Urothelium cell line (cell line): ENCODE measurements at regions not wholly inside any gene's neighbourhood (a gene's known extent, or its start where the extent isn't known, plus 50 kb on each side); places are given as distances from the start of the nearest gene placed in this dataset.

ENCODE experiments used
- DNase-seq: peaks from one replicate; pipeline ENCODE4 v3.0.0; 2011; ENCODE audit warnings: low spot score, mixed read lengths
- FAIRE-seq: peaks from 2 replicates; lab custom pipeline; 2011; peaks lifted over from hg19 to GRCh38; lab: Jason Lieb, UNC

- FAIRE-seq (no peak), DNase-seq (no peak)
These were observed 189.3 kb upstream of the VGLL2 start for GRCh38 chr6:117076076-117076475.

GRCh38 chr6:117077300-117077699 is 188.1 kb upstream of the VGLL2 start:
- no peak for DNase-seq
- no peak for FAIRE-seq

- FAIRE-seq (no peak), DNase-seq (no peak)
These were observed 186.7 kb upstream of the VGLL2 start for GRCh38 chr6:117078624-117079023.

GRCh38 chr6:117079951-117080350 is 185.4 kb upstream of the VGLL2 start:
- DNase-seq (no peak), FAIRE-seq (no peak)

GRCh38 chr6:117089604-117090003 is 175.8 kb upstream of the VGLL2 start:
- DNase-seq: no peak

GRCh38 chr6:117110146-117110545 is 155.2 kb upstream of the VGLL2 start:
- no peak for FAIRE-seq

More at GRCh38 chr6:117089604-117090003, 175.8 kb upstream of the VGLL2 start:
- no peak for FAIRE-seq

GRCh38 chr6:117110737-117111136 is 154.6 kb upstream of the VGLL2 start:
- FAIRE-seq: no peak
- DNase-seq: no peak

More at GRCh38 chr6:117110146-117110545, 155.2 kb upstream of the VGLL2 start:
- no peak for DNase-seq

GRCh38 chr6:117117652-117118051 is 147.7 kb upstream of the VGLL2 start:
- no peak for DNase-seq
- FAIRE-seq: no peak

GRCh38 chr6:117118490-117118889 is 146.9 kb upstream of the VGLL2 start:
- no peak for DNase-seq
- no peak for FAIRE-seq

- FAIRE-seq (no peak), DNase-seq (no peak)
These were observed 139.1 kb upstream of the VGLL2 start for GRCh38 chr6:117126213-117126612.

- no peak for DNase-seq
- FAIRE-seq: no peak
These were observed 137.3 kb upstream of the VGLL2 start for GRCh38 chr6:117128052-117128451.

GRCh38 chr6:117130125-117130524 is 135.2 kb upstream of the VGLL2 start:
- FAIRE-seq: no peak
- DNase-seq: no peak

- no peak for DNase-seq
- FAIRE-seq: no peak
These were observed 128.7 kb upstream of the VGLL2 start for GRCh38 chr6:117136702-117137101.

- FAIRE-seq (no peak), DNase-seq (no peak)
These were observed 127.6 kb upstream of the VGLL2 start for GRCh38 chr6:117137711-117138110.

GRCh38 chr6:117138425-117138824 is 126.9 kb upstream of the VGLL2 start:
- FAIRE-seq: no peak
- no peak for DNase-seq

GRCh38 chr6:117138920-117139319 is 126.4 kb upstream of the VGLL2 start:
- peak; percentile 8 for DNase-seq
- no peak for FAIRE-seq

GRCh38 chr6:117142142-117142541 is 123.2 kb upstream of the VGLL2 start:
- FAIRE-seq (no peak), DNase-seq (no peak)

- FAIRE-seq: no peak
- DNase-seq: no peak
These were observed 122.4 kb upstream of the VGLL2 start for GRCh38 chr6:117142995-117143394.

GRCh38 chr6:117143647-117144046 is 121.7 kb upstream of the VGLL2 start:
- FAIRE-seq (no peak), DNase-seq (no peak)

- DNase-seq: no peak
- FAIRE-seq: no peak
These were observed 119.4 kb upstream of the VGLL2 start for GRCh38 chr6:117145940-117146339.

- FAIRE-seq: no peak
- no peak for DNase-seq
These were observed 116.0 kb upstream of the VGLL2 start for GRCh38 chr6:117149324-117149723.

- FAIRE-seq (no peak), DNase-seq (no peak)
These were observed 108.6 kb upstream of the VGLL2 start for GRCh38 chr6:117156741-117157140.

GRCh38 chr6:117157448-117157847 is 107.9 kb upstream of the VGLL2 start:
- no peak for DNase-seq
- no peak for FAIRE-seq
